GM19324 (cell line): ENCODE measurements at regions not wholly inside any gene's neighbourhood (a gene's known extent, or its start where the extent isn't known, plus 50 kb on each side); places are given as distances from the start of the nearest gene placed in this dataset.
"Not testable (repeated sequence)": the region's sequence is repeated elsewhere in the genome, so short reads cannot be mapped to it uniquely, and the experiment has no call there.

Experiments used
- ATAC-seq: cut with Tn5 transposase; IDR thresholded peaks from one replicate; pipeline ENCODE4 v1.9.1; 2021; ENCODE audit warnings: mild to moderate bottlenecking, moderate library complexity; ENCODE audit not compliant: unreplicated experiment, low FRiP score

DNA sequence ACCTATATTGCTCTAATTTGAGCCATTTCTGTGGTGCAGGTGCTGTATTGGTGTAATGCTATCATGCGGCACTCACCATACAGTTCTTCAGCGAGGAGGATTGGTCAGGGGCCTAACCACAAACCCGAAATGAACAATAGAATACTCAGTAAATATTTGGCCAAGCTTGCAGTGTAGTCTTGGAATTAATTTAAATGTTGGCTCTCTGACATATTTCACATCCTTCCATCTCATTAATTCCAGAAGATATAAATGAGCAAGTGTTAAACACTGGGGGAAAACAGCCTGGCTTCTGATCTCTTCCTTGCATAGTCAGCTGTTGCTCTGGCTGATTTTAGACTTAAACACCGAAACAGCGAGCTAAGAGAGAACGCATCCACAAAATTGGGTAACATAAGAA is 663.1 kb upstream of the GHITM start:
- no peak for ATAC-seq

DNA sequence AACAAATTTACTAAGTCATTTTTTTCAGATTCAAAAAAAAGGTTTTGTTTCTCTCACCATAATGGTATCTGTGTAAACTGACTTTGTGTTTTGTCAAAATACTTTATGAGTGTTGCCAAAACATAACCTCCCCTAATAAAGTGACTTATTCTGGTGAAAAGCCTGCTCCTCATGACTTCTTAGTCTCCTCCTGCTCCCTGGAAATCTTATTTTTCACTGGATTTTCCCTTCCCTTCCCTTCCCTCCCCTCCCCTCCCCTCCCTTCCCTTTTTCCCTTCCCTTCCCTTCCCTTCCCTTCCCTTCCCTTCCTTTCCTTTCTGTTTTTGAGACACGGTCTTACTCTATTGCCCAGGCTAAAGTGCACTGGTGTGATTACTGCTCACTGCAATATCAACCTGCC is 650.1 kb upstream of the GHITM start:
- no peak for ATAC-seq

DNA sequence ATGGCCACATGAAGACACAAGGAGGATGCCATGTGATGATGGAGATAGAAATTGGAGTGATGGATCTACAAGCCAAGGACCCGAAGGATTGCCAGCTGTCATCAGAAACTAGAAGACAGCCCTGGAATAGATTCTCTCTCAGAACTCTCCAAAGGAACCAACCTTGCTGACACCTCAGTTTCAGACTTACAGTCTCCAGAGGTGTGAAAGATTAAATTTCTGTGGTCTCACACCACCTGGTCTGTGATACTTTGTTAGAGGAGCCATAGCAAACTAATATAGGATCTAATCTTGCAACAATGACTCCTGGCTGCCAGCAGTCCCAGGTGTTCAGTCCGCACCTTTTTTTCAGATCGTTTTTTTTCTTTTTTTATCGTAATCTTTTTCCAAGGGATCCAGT is 647.3 kb upstream of the GHITM start:
- ATAC-seq = no peak

DNA sequence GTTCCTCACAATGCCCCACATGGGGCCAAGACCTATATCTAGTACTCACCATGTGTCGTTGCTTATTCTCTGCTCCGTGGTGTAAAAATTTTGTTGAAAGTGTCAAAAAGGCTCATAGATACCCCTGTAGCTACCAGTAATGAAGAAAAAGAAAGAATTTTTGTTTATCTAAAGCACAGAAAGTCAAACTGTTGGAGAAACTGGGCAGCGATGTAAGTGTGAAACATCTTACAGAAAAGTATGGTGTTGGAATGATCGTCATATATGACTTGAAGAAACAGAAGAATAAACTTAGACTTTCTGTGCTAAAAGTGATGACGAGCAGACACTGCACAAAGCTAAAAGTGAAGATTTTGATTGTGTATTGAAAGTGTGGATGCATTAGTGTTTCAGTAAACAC is 626.6 kb upstream of the GHITM start:
- no peak for ATAC-seq

DNA sequence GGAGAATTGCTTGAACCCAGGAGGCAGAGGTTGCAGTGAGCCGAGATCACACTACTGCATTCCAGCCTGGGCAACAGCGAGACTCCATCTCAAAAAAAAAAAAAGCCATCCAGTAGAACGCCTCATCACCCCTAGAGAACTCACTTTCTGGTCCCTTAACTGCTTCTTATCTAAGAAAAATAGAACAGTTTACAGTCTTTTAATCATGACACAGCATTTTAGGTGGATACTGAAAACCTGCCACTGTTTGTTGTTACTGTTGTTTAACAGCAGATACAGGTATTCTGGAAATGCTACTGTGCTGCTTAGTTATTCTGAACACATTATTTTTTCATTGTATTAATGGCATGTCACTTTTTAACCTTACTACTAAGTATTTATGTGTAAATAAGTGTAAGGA is 624.3 kb upstream of the GHITM start:
- no peak for ATAC-seq

DNA sequence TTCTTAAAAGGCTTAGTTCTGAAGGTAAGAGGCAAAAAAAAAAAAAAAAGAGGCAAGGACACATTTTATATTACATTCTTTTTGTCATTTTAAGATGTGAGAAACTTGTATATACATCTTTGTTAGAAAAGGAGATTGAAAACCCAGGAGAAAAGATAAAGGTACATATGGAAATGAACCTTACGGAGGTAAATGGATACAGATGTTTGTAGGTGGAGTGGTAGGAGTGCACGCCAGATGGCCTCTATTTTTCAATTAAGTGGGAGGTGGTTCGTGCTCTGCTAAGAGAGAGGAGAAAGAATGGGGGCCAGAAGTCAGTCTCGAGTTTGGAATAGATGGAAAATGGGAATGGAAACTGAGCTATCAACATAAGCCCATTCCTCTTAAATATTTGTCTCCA is 622.5 kb upstream of the GHITM start:
- ATAC-seq = no peak

DNA sequence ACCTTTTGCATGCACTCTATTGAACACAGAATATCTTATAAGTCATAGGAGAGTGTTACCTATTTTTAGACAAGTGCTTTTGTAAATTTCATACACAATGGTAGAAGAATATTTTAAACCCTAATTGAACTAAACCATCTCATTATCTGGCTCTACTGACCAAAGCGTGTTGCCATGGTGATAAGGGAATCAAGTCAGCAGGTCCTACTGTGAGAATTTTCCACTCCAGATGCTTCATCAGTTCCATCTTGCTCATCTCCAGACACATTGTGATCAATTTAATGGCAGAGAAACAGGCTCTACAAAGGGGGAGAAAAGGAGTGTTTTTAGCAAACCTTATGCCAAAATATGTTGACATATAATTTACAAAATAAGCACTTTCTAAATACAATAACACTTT is 621.9 kb upstream of the GHITM start:
- no peak for ATAC-seq

DNA sequence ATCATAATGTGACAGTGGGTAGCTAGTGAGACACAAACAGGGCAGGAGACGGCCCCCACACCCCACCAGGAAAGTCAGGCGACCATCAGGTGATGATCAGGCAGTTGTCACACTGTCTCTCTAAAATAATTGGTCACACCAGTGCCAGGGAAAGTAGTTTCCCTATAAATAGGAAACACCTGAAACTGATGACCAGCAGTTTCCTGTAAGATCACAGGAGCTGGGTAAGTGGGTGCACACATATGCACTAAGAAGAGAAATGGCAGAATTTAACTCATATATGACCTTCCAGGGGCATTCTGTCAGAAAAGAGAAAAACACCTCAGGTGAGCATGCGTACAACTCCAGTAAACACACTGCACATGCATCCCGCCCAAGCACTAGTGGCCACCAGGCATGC is 620.5 kb upstream of the GHITM start:
- no peak for ATAC-seq

DNA sequence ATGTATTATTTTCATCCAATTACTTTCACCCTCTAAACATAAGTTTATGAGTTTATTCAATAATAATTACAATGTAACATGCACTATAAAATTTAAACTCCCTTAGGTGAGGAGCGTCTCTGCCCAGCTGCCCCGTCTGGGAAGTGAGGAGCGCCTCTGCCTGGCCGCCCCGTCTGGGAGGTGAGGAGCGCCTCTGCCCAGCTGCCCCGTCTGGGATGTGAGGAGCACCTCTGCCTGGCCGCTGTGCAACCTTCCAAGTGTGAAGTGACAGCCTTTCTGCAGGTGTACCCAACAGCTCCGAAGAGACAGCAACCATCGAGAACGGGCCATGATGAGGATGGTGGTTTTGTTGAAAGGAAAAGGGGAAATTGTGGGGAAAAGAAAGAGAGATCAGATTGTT is 618.9 kb upstream of the GHITM start:
- ATAC-seq = not testable (repeated sequence)

DNA sequence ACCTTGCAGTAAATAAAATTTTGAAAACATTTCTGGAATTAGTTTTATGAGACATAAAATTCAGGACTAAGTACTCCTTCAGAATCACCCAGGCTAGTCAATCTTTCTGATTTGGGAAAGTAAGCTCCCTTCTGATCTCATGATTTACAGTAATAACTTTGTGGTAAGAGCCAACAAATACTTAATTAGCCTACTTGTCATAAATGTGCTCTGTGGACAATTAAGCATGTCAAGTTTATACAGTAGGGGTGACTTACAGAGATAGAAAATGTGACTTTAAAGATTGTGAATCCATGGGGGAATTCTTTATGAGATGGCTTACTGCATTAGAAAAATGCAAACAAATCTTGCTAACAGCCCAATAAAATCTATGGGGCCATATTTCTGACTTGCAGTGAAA is 616.9 kb upstream of the GHITM start:
- no peak for ATAC-seq

DNA sequence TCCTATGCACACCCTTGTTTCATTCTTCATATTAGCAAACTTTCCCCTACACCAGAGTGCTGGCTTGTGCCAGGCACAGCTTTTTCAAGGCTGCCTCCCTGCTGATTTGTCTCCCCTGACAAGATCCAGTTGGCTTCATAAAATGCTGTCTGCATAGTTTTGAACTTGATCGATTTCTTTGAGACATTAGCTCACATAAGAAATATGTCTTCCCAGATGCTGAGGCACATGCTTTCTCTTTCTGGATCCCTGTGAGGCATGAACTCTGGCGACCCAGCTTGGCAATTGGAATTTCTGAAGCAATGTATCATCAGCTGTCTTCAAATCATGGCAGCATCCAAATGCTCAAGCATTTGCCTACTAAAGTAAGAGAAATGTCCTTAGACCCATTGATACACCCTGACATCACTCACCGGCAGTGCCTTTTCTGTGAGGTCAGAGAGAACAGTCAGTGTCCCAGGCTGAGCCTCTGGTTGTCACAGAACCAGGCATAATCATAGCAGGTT is 616.4 kb upstream of the GHITM start:
- no peak for ATAC-seq

DNA sequence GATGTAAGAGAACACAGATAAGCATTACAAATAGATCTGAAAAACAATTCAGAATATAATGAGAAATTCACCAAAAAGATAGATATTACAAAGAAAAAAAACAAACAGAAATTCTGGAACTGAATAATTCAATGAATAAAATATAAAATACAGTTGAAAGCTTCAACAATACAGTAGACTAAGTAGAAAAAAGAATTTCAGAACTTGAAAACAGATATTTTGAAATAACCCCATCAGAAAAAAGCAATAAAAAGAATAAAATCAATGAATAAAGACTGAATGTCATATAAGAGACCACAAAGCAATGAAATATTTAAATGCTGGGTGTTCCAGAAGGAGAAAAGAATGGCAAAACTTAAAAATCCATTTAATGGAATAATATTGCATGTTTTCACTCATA is 611.4 kb upstream of the GHITM start:
- ATAC-seq = no peak

DNA sequence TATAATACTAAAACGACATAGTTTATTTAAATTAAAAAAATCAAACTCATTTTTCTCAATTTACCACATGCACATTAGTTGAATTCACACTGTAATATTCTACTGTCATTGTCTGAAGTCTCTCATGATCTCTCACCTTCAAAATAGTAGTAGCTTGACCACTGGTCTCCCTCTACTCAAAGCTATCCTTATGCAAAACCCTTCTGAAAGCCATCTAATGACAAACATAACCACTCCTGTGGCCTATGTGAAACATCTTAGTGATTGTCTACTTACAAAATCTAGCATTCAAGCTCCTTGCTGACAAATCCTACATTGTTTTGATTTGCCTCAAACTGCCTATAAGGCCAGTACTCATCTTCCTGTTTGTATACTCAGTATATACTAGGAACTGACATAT is 606.0 kb upstream of the GHITM start:
- no peak for ATAC-seq

DNA sequence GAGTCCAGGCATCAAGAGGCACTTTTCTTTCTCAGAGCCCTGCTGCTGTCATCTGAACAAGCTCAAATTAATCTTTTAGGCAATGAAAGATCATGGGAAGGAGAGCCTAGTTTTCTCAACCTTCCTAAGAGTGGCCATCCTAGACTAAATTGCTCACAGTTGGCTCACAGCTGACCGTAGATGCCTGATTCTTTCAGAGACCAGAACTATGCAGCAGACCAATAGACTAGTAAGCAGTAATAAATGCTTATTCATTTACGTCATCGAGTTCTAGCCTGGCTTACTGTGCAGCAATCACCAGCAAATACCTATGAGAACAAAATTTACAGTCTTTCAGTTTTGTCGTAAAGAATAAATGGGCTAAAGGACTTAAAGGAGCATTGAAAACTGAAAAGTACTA is 602.9 kb upstream of the GHITM start:
- no peak for ATAC-seq

DNA sequence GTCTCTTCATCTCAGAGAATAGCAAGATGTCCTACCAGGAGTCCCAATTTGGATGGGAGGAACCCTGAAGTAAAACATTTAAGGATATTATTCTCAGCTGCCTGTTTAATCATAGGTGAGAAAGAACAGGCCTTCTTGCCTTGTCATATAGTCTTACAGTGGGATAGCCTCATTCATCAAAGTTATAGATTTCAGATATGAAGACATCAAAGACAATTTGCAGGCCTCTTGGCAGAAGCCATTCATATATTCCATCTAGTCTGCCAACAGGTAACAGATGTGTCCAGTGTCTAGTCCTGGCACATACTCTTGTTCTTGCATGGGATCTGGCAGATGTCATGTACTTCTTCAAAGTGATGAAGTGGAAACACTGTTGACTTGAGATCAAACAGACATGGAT is 601.3 kb upstream of the GHITM start:
- no peak for ATAC-seq

DNA sequence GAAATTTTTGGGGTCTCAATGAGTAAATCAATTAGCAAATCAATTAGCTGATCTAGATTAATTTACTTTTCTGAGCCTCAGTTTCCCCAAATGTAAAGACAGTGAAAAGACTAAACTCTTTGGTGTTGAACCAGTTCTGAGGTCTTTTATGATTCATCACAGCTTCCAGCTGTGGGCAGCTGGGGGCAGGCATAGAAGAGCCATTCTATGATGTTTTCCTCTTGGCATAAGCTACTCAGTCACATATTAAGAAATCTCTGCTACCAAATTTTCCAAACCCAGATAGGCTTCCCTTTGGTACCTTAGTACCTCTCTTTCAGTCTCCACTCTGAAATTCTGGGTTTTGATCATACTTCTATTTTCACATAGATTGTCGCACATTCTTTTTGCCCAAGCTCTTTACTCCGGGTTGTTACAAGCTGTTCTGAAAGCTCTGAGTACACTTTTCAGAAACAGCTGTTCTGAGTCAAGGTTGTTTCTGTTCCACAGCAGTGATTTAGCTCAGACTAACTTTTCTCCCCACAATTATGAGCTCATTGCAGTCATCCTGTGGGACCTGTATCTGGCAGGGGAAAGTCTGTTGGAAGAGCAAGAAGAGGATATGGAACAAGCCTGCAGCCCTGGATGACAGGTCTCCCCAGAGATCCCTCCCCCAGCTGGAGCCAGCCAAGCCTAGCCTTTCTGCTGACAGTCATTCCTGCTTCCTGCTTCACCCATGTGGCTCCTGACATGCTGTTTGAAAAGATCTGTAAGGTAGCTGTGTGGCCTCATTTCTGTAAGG is 599.6 kb upstream of the GHITM start:
- no peak for ATAC-seq

DNA sequence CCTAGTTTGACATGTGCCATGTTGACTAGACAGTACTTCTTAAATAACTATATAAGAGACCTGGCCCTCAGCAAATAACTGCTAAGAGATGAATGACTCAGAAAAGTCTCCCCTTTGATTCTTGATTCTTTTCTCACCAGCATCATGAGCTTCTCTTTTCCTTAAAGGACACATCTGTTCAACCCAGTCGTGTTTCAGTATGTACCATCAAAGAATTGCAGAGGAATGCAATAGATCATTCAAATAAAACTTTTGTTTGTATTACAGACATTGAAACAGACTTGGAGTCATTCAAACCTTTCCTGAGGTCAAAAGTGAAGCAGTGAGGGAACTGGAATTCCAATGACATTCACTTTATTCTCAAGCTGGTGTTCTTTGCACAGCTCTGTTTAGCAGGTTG is 598.3 kb upstream of the GHITM start:
- ATAC-seq = no peak

DNA sequence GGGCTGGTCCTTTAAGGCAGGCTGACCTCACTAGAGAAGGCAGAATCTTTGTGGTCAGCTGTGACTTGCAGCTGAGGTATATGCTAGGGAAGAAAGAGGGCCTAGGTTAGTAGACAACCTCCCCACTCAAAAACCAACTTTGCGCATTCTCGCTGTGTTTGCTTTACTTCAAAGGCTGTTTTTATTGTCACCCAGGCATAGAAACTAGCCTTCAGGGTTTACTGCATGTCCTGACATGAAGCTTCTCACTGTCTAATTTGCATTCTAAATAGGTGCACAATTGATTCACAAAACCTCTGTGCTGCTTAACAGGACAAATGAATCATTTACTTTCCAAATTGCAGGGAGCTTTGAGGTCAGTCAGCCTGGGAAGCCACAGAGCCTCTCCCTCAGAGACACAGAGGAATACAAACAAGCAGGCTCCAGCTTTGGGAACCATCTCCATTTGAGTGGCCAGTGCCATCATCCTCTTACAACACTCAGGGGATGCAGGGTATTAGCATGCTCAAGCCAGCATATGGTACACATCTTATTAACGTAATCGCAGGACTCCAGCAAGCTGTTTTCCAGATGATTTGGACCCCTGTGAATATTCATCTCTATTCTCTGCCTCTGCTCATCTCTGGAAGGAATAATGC is 596.4 kb upstream of the GHITM start:
- peak; percentile 68 for ATAC-seq

DNA sequence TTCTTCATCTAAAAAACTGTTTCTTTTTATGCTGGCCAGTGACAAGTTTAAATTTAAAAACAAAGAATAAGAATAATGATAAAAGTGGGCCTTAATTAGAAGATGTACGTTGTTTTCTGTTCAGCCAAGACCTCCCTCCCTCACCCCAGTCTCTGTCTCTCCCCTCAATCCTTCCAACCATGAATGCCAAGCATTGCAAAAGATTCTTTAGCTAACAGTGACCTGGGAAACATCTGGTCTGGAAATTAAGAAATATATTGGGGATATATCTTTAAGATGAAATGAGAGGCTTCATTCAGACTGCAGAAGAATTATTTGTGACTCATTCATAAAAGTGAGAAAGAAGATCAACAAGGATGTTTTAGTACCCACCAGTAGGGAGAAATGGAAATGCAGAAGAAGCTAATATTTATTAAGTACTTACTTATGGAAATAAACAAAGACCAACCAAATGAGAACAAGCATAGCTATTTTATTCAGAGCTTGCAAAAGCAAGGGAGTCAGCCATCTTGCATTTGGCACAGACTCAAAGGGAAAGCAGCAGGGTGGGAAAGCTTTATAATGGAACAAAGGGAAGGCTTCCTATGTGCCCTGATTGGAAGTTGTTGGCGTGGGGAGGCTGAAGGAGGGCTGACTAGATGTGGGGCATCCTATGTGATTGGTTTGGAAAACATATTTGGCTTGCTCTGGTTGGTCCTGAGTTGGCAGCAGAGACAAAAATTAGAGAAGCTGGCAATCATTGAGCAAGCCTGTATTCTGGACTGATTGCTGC is 595.4 kb upstream of the GHITM start:
- no peak for ATAC-seq

DNA sequence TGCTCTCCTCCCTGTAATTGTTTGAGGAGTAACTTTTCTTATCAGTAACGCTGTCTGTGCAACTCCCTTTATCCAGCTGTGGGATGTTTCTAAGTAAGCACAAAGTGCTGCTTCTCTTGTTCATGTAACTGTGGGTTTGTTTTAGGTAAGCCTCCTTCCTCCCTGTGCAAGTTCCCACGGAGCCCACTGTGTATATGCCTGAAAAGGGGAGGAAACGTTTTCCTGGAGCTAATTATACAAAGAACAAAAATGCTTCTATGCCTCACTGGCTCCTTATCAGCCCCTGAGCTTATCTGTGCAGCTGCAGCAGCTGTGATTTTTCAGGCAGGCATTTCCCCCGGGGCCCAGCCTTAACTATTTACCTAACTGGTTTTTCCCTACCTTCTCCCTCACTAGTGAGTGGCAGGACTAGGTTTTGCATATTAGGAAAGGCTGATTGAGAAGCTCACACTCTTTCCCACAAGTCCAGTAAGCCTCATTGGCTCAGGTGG is 593.4 kb upstream of the GHITM start:
- no peak for ATAC-seq

DNA sequence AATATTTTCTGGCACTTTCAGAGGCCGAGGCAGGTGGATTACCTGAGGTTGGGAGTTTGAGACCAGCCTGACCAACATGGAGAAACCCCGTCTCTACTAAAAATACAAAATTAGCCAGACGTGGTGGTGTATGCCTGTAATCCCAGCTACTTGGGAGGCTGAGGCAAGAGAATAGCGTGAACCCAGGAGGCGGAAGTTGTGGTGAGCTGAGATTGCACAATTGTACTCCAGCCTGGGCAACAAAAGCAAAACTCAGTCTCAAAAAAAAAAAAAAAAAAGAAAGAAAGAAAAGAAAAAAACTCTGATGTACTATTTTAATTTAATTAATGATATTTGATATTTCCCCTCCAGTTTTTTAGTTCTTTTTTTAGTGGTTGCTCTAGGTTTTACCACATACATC is 588.1 kb upstream of the GHITM start:
- ATAC-seq = not testable (repeated sequence)
